GM12875 (cell line): ENCODE measurements at regions not wholly inside any gene's neighbourhood (a gene's known extent, or its start where the extent isn't known, plus 50 kb on each side); places are given as distances from the start of the nearest gene placed in this dataset.
"Not testable (repeated sequence)": the region's sequence is repeated elsewhere in the genome, so short reads cannot be mapped to it uniquely, and the experiment has no call there.

ENCODE experiments used
- H3K4me3 ChIP-seq: one replicate; pipeline ENCODE4 v1.5.1; 2011; ENCODE audit warnings: low read depth, low read length, control low read depth
- CTCF ChIP-seq: IDR thresholded peaks from 2 replicates; pipeline ENCODE4 v1.5.1; 2011; ENCODE audit warnings: low read depth, mild to moderate bottlenecking, control low read depth, inconsistent platforms, low read length, moderate library complexity, borderline replicate concordance; ENCODE audit not compliant: insufficient read depth

GRCh38 chr4:131650951-131651350 is 1498.1 kb upstream of the PCDH10 start:
- no peak for TF ChIP-seq CTCF
- no peak overlapping the region for H3K4me3 ChIP-seq

GRCh38 chr4:131683314-131683713 is 1465.8 kb upstream of the PCDH10 start:
- not testable (repeated sequence) for H3K4me3 ChIP-seq

GRCh38 chr4:131721883-131722282 is 1427.2 kb upstream of the PCDH10 start:
- no peak overlapping the region for H3K4me3 ChIP-seq
- TF ChIP-seq CTCF: no peak

- H3K4me3 ChIP-seq: not testable (repeated sequence)
These were observed 1426.0 kb upstream of the PCDH10 start for GRCh38 chr4:131723069-131723468.

- not testable (repeated sequence) for H3K4me3 ChIP-seq
These were observed 1424.2 kb upstream of the PCDH10 start for GRCh38 chr4:131724847-131725246.

- not testable (repeated sequence) for H3K4me3 ChIP-seq
These were observed 1423.6 kb upstream of the PCDH10 start for GRCh38 chr4:131725521-131725920.

GRCh38 chr4:131726940-131727339 is 1422.2 kb upstream of the PCDH10 start:
- not testable (repeated sequence) for H3K4me3 ChIP-seq

- not testable (repeated sequence) for H3K4me3 ChIP-seq
These were observed 1421.7 kb upstream of the PCDH10 start for GRCh38 chr4:131727418-131727817.

- not testable (repeated sequence) for H3K4me3 ChIP-seq
These were observed 1419.9 kb upstream of the PCDH10 start for GRCh38 chr4:131729205-131729604.

GRCh38 chr4:131729716-131730398 is 1419.2 kb upstream of the PCDH10 start:
- H3K4me3 ChIP-seq: not testable (repeated sequence)

- H3K4me3 ChIP-seq: not testable (repeated sequence)
These were observed 1418.5 kb upstream of the PCDH10 start for GRCh38 chr4:131730574-131730973.

- not testable (repeated sequence) for H3K4me3 ChIP-seq
These were observed 1417.0 kb upstream of the PCDH10 start for GRCh38 chr4:131732034-131732630.

GRCh38 chr4:131734321-131734720 is 1414.8 kb upstream of the PCDH10 start:
- H3K4me3 ChIP-seq: not testable (repeated sequence)

- not testable (repeated sequence) for H3K4me3 ChIP-seq
These were observed 1414.2 kb upstream of the PCDH10 start for GRCh38 chr4:131734851-131735385.

GRCh38 chr4:131738991-131739390 is 1410.1 kb upstream of the PCDH10 start:
- H3K4me3 ChIP-seq: not testable (repeated sequence)

GRCh38 chr4:131741836-131742235 is 1407.3 kb upstream of the PCDH10 start:
- not testable (repeated sequence) for H3K4me3 ChIP-seq

GRCh38 chr4:131742536-131743205 is 1406.4 kb upstream of the PCDH10 start:
- H3K4me3 ChIP-seq: not testable (repeated sequence)

- not testable (repeated sequence) for H3K4me3 ChIP-seq
These were observed 1405.7 kb upstream of the PCDH10 start for GRCh38 chr4:131743348-131743747.
